ENCODE measurements at regions not wholly inside any gene's neighbourhood (a gene's known extent, or its start where the extent isn't known, plus 50 kb on each side); places are given as distances from the start of the nearest gene placed in this dataset.

DNA sequence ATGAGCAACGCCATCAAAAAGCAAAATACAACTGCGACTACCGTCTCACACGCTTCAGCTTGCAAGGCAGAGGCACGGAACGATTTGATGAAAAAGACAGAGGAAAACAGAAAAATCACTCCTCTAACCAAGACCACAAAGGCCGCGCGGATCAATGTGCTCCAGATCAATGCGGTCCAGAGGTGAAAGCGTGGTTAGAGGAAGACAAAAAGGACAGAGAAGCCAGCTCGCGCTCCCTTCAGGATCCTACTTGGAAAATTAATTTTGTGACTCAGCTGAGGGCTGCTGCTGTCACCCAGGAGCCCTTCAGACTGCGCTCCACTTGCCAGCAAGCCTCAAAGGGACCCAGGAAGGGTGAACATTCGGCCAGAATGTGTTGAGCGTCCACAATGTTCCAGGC is 140.2 kb upstream of the RPS6KA2 start:
- H3K36me3 ChIP-seq (ENCODE audit: control insufficient read depth in 2 of 2, extremely low read depth in 1 of 2, insufficient read depth in 2 of 2, low read length in 2 of 2) = no peaks in the 10 kb centered on the region
- no peak for DNase-seq (ENCODE audit: low read depth, low spot score)
- no peak overlapping the region for H3K4me2 ChIP-seq (ENCODE audit: insufficient read depth, low read length)
- intact Hi-C loops (cut with micrococcal nuclease) = no loop called here
- H3K27ac ChIP-seq (ENCODE audit: insufficient read depth, low read depth, low read length) = no peak overlapping the region
- H4K20me1 ChIP-seq (replicated peaks; ENCODE audit: control insufficient read depth, extremely low read depth, insufficient read depth, low read length) = no peaks in the 10 kb centered on the region
- no peaks in the 10 kb centered on the region for H3K79me2 ChIP-seq (ENCODE audit: control insufficient read depth, insufficient read depth, low read length)
- H3K9me1 ChIP-seq (replicated peaks; ENCODE audit: control insufficient read depth, extremely low read depth, insufficient read depth, low read length) = no peaks in the 10 kb centered on the region
- CTCF ChIA-PET = interaction anchor here (1.3 to 2.7 kb wide), 3 partner anchors 8 to 60 kb away, joined by 3 to 18 read pairs (median 5); no protein-coding TSS in a partner anchor
- H3K4me3 ChIP-seq (replicated peaks in 1 of 3; ENCODE audit: insufficient read depth in 1 of 3, low read depth in 1 of 3, low read length in 3 of 3) = no peak overlapping the region
- H2AFZ ChIP-seq (ENCODE audit: low read depth, low read length) = no peak overlapping the region
- no peak overlapping the region for H3K9ac ChIP-seq (replicated peaks; ENCODE audit: extremely low read depth, insufficient read depth, low read length)
- no peaks in the 10 kb centered on the region for H3K4me1 ChIP-seq (ENCODE audit: control insufficient read depth, extremely low read depth, insufficient read depth, low read length)
- no TSS peak for BruUV-seq (replicated peaks)
- H3K27me3 ChIP-seq (ENCODE audit: control insufficient read depth in 2 of 2, insufficient read depth in 2 of 2, low read length in 2 of 2) = no peaks in the 10 kb centered on the region
- dilution Hi-C loops (cut with MboI; ENCODE audit: extremely low pct_ligation_motif_present, low sequenced_read_pairs) = no loop called here
- no peak for FAIRE-seq
- TF ChIP-seq POLR2A (IDR thresholded peaks at IDR 0.05; ENCODE audit: low read depth, low read length) = no peak
- no peaks in the 10 kb centered on the region for H3K9me3 ChIP-seq (replicated peaks; ENCODE audit: control insufficient read depth, insufficient read depth, low read length)
- POLR2A ChIA-PET = no interaction called here

DNA sequence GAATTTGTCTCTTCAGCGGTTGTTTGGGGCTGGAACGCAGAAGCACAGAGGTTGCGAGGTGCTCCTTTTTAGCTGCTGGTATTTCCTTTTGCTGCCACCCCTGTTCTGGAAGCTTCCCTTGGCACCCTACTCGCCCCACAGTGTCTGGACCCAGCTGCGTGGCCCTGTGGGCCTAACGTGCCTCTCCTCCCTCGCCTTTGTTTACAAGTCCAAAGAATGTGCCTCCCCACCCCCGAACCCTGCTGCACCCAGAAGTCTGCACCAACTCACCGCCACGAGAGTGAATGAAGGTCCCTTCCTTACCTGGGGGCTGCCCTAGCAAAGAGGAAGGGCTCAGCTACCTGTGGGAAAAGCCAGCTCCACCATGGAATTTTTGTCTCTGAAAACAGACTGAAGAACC is 139.7 kb upstream of the RPS6KA2 start:
- intact Hi-C loops (cut with micrococcal nuclease) = no loop called here
- no peaks in the 10 kb centered on the region for H3K79me2 ChIP-seq (ENCODE audit: control insufficient read depth, insufficient read depth, low read length)
- H3K9me1 ChIP-seq (replicated peaks; ENCODE audit: control insufficient read depth, extremely low read depth, insufficient read depth, low read length) = no peaks in the 10 kb centered on the region
- no peak overlapping the region for H3K9ac ChIP-seq (replicated peaks; ENCODE audit: extremely low read depth, insufficient read depth, low read length)
- no peaks in the 10 kb centered on the region for H3K9me3 ChIP-seq (replicated peaks; ENCODE audit: control insufficient read depth, insufficient read depth, low read length)
- no peaks in the 10 kb centered on the region for H3K27me3 ChIP-seq (ENCODE audit: control insufficient read depth in 2 of 2, insufficient read depth in 2 of 2, low read length in 2 of 2)
- TF ChIP-seq GATA2 (IDR thresholded peaks at IDR 0.05; ENCODE audit: insufficient read depth, insufficient read length, low read depth, low read length) (no peak), MYC (IDR thresholded peaks at IDR 0.05; ENCODE audit: low read depth, low read length) (no peak), POLR2AphosphoS5 (IDR thresholded peaks at IDR 0.05; ENCODE audit: insufficient read depth, low read depth, low read length) (no peak), POLR2A (IDR thresholded peaks at IDR 0.05; ENCODE audit: low read depth, low read length) (no peak), FOS (IDR thresholded peaks at IDR 0.05; ENCODE audit: borderline replicate concordance, insufficient read depth, low read length) (no peak), EZH2 (IDR thresholded peaks at IDR 0.05; ENCODE audit: borderline replicate concordance, low read depth, low read length, severe bottlenecking) (no peak), JUN (IDR thresholded peaks at IDR 0.05; ENCODE audit: borderline replicate concordance, insufficient read depth, insufficient read length, low read depth) (no peak)
- TF ChIP-seq, protein P1, sequence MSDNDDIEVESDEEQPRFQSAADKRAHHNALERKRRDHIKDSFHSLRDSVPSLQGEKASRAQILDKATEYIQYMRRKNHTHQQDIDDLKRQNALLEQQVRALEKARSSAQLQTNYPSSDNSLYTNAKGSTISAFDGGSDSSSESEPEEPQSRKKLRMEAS (IDR thresholded peaks at IDR 0.05; ENCODE audit: insufficient read depth, insufficient read length) = no peak
- TF ChIP-seq, protein P2, sequence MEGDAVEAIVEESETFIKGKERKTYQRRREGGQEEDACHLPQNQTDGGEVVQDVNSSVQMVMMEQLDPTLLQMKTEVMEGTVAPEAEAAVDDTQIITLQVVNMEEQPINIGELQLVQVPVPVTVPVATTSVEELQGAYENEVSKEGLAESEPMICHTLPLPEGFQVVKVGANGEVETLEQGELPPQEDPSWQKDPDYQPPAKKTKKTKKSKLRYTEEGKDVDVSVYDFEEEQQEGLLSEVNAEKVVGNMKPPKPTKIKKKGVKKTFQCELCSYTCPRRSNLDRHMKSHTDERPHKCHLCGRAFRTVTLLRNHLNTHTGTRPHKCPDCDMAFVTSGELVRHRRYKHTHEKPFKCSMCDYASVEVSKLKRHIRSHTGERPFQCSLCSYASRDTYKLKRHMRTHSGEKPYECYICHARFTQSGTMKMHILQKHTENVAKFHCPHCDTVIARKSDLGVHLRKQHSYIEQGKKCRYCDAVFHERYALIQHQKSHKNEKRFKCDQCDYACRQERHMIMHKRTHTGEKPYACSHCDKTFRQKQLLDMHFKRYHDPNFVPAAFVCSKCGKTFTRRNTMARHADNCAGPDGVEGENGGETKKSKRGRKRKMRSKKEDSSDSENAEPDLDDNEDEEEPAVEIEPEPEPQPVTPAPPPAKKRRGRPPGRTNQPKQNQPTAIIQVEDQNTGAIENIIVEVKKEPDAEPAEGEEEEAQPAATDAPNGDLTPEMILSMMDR (IDR thresholded peaks at IDR 0.05; ENCODE audit: extremely low read depth in 1 of 2, insufficient read depth in 1 of 2, low read depth in 1 of 2, low read length in 2 of 2) = no peak
- H4K20me1 ChIP-seq (replicated peaks; ENCODE audit: control insufficient read depth, extremely low read depth, insufficient read depth, low read length) = no peaks in the 10 kb centered on the region
- CTCF ChIA-PET = interaction anchor here (0.7 to 2.7 kb wide), 3 partner anchors 8 to 375 kb away, joined by 3 to 18 read pairs (median 3); no protein-coding TSS in a partner anchor
- FAIRE-seq (no peak), DNase-seq (ENCODE audit: low read depth, low spot score) (no peak)
- no peaks in the 10 kb centered on the region for H3K36me3 ChIP-seq (ENCODE audit: control insufficient read depth in 2 of 2, extremely low read depth in 1 of 2, insufficient read depth in 2 of 2, low read length in 2 of 2)
- H3K4me3 ChIP-seq (replicated peaks in 1 of 3; ENCODE audit: insufficient read depth in 1 of 3, low read depth in 1 of 3, low read length in 3 of 3) = no peak overlapping the region
- dilution Hi-C loops (cut with MboI; ENCODE audit: extremely low pct_ligation_motif_present, low sequenced_read_pairs) = no loop called here
- no peak overlapping the region for H3K4me2 ChIP-seq (ENCODE audit: insufficient read depth, low read length)
- no peak overlapping the region for H2AFZ ChIP-seq (ENCODE audit: low read depth, low read length)
- no peak overlapping the region for H3K27ac ChIP-seq (ENCODE audit: insufficient read depth, low read depth, low read length)
- BruUV-seq (replicated peaks) = no TSS peak
- POLR2A ChIA-PET = no interaction called here
- no peaks in the 10 kb centered on the region for H3K4me1 ChIP-seq (ENCODE audit: control insufficient read depth, extremely low read depth, insufficient read depth, low read length)

Data from endothelial cell of umbilical vein (primary cell).